AG04449 (cell line): ENCODE measurements at regions not wholly inside any gene's neighbourhood (a gene's known extent, or its start where the extent isn't known, plus 50 kb on each side); places are given as distances from the start of the nearest gene placed in this dataset.

ENCODE experiments used
- CTCF ChIA-PET: fragments of 350-600 bp; formaldehyde crosslinking; extraction: SDS; loops from one replicate; lab custom pipeline; 2021; ENCODE audit warnings: antibody characterized with exemption; lab: Yijun Ruan, JAX
- POLR2A ChIA-PET: fragments of 400-600, 350-600 bp; formaldehyde crosslinking; extraction: SDS; loops from one replicate; lab custom pipeline; 2020; ENCODE audit warnings: antibody characterized with exemption, inconsistent platforms; lab: Yijun Ruan, JAX
- DNase-seq: peaks from one replicate; pipeline ENCODE4 v3.0.0-alpha.2; 2010; ENCODE audit warnings: low read depth, low spot score
- H3K4me3 ChIP-seq: 2 replicates; pipeline ENCODE4 v1.5.1; 2011; ENCODE audit warnings: low read depth, mild to moderate bottlenecking, control low read depth, low read length
- CTCF ChIP-seq: IDR thresholded peaks from one replicate; pipeline ENCODE4 v1.5.1; 2011; ENCODE audit warnings: mild to moderate bottlenecking, moderate library complexity, low read length, control low read depth, inconsistent platforms; ENCODE audit not compliant: insufficient read depth; ENCODE audit errors: missing control alignments

GRCh38 chr14:36059531-36059930, 117.0 kb downstream of the PTCSC3 start:
- no peak overlapping the region for H3K4me3 ChIP-seq
- ChIA-PET CTCF (interaction anchor here (4.4 kb wide), 1 partner anchor 11 kb away, joined by 34 read pairs; no protein-coding TSS in a partner anchor), POLR2A (interaction anchor here (0.8 kb wide), 1 partner anchor 13 kb away, joined by 3 read pairs; no protein-coding TSS in a partner anchor)
- DNase-seq: no peak
- TF ChIP-seq CTCF: no peak

- no peak for DNase-seq
- CTCF ChIA-PET: no interaction called here
- no peak for TF ChIP-seq CTCF
- no peak overlapping the region for H3K4me3 ChIP-seq
- POLR2A ChIA-PET: no interaction called here
Observed at GRCh38 chr14:36057452-36058116, 118.9 kb downstream of the PTCSC3 start.

- no peak overlapping the region for H3K4me3 ChIP-seq
- CTCF ChIA-PET: no interaction called here
- DNase-seq: no peak
- TF ChIP-seq CTCF: no peak
- POLR2A ChIA-PET: no interaction called here
Observed at GRCh38 chr14:36056845-36057244, 119.7 kb downstream of the PTCSC3 start.

- CTCF ChIA-PET: interaction anchor here (1.3 to 1.7 kb wide), 2 partner anchors 12 to 13 kb away, joined by 3 to 4 read pairs; no protein-coding TSS in a partner anchor
Observed at GRCh38 chr14:36055681-36056225, 120.8 kb downstream of the PTCSC3 start.

GRCh38 chr14:36055052-36055378, 121.5 kb downstream of the PTCSC3 start:
- CTCF ChIA-PET: interaction anchor here (1.3 to 1.7 kb wide), 2 partner anchors 13 to 14 kb away, joined by 3 to 4 read pairs; no protein-coding TSS in a partner anchor
- H3K4me3 ChIP-seq: no peak overlapping the region
- DNase-seq: no peak
- TF ChIP-seq CTCF: no peak
- POLR2A ChIA-PET: no interaction called here

More at GRCh38 chr14:36055681-36056225, 120.8 kb downstream of the PTCSC3 start:
- POLR2A ChIA-PET: no interaction called here
- H3K4me3 ChIP-seq: no peak overlapping the region
- TF ChIP-seq CTCF: no peak
- no peak for DNase-seq

- CTCF ChIA-PET: interaction anchor here (1.2 to 1.7 kb wide), 2 partner anchors 13 to 15 kb away, joined by 4 to 8 read pairs; no protein-coding TSS in a partner anchor
- TF ChIP-seq CTCF: no peak
- no peak for DNase-seq
- no peak overlapping the region for H3K4me3 ChIP-seq
- POLR2A ChIA-PET: no interaction called here
Observed at GRCh38 chr14:36054353-36055051, 122.0 kb downstream of the PTCSC3 start.
